ENCODE measurements at regions not wholly inside any gene's neighbourhood (a gene's known extent, or its start where the extent isn't known, plus 50 kb on each side); places are given as distances from the start of the nearest gene placed in this dataset.

GRCh38 chr10:117601716-117602115 is 59.2 kb downstream of the EMX2 start:
- TF ChIP-seq, protein P1, sequence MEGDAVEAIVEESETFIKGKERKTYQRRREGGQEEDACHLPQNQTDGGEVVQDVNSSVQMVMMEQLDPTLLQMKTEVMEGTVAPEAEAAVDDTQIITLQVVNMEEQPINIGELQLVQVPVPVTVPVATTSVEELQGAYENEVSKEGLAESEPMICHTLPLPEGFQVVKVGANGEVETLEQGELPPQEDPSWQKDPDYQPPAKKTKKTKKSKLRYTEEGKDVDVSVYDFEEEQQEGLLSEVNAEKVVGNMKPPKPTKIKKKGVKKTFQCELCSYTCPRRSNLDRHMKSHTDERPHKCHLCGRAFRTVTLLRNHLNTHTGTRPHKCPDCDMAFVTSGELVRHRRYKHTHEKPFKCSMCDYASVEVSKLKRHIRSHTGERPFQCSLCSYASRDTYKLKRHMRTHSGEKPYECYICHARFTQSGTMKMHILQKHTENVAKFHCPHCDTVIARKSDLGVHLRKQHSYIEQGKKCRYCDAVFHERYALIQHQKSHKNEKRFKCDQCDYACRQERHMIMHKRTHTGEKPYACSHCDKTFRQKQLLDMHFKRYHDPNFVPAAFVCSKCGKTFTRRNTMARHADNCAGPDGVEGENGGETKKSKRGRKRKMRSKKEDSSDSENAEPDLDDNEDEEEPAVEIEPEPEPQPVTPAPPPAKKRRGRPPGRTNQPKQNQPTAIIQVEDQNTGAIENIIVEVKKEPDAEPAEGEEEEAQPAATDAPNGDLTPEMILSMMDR (IDR thresholded peaks at IDR 0.05; ENCODE audit: insufficient read depth, low read depth, low read length, missing control alignments): no peak
- H3K4me3 ChIP-seq (ENCODE audit: low read depth, low read length): no peak overlapping the region
- no peak for DNase-seq (ENCODE audit: low read depth)

- no peak for DNase-seq (ENCODE audit: low read depth)
- TF ChIP-seq, protein P1 (IDR thresholded peaks at IDR 0.05; ENCODE audit: insufficient read depth, low read depth, low read length, missing control alignments): no peak
- no peak overlapping the region for H3K4me3 ChIP-seq (ENCODE audit: low read depth, low read length)
Measured at GRCh38 chr10:117603081-117603480, 60.5 kb downstream of the EMX2 start.

- TF ChIP-seq, protein P1 (IDR thresholded peaks at IDR 0.05; ENCODE audit: insufficient read depth, low read depth, low read length, missing control alignments): no peak
- no peak overlapping the region for H3K4me3 ChIP-seq (ENCODE audit: low read depth, low read length)
- DNase-seq (ENCODE audit: low read depth): no peak
Measured at GRCh38 chr10:117603726-117604125, 61.2 kb downstream of the EMX2 start.

- H3K4me3 ChIP-seq (ENCODE audit: low read depth, low read length): no peak overlapping the region
- TF ChIP-seq, protein P1 (IDR thresholded peaks at IDR 0.05; ENCODE audit: insufficient read depth, low read depth, low read length, missing control alignments): no peak
- DNase-seq (ENCODE audit: low read depth): peak; percentile 24
Measured at GRCh38 chr10:117609095-117609795, 66.7 kb downstream of the EMX2 start.

GRCh38 chr10:117609796-117610170 is 67.2 kb downstream of the EMX2 start:
- TF ChIP-seq, protein P1 (IDR thresholded peaks at IDR 0.05; ENCODE audit: insufficient read depth, low read depth, low read length, missing control alignments): no peak
- no peak for DNase-seq (ENCODE audit: low read depth)
- no peak overlapping the region for H3K4me3 ChIP-seq (ENCODE audit: low read depth, low read length)

DNA sequence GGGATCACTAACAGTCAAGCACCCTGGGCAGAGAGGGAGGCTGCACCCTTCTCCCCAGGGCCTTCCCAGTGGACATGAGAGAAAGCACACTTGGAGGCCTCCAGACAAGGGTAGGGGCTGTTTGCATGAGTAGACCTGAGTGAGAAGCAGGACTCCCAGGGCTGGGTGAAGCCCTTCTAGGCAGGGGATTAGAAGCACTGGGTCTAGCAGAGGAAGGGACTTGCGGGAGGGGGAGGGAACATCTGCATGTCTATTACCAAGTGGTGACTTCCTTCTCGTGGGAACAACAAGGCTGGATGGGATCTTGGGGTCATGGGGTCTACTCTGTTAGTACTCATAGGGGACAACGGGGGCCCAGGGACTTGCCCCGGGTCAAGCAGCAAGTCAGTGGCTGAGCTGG is 67.8 kb downstream of the EMX2 start:
- TF ChIP-seq, protein P1 (IDR thresholded peaks at IDR 0.05; ENCODE audit: insufficient read depth, low read depth, low read length, missing control alignments): no peak
- no peak for DNase-seq (ENCODE audit: low read depth)

DNA sequence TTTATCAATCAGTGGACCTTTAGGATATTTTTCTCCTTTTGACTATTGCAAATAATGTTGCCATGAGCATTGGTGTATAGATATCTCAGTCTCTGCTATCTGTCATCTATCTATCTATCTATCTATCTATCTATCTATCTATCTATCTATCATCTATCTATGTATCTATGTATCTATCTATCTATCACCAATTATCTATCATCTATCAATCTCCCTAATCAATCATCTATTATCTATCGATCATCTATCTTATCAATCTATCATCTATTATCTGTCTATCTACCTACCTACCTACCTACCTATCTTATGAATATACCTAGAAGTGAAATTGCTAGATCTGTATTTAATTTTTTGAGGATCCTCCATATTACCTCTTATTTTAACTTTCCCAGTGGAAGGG is 69.6 kb downstream of the EMX2 start:
- TF ChIP-seq, protein P1 (IDR thresholded peaks at IDR 0.05; ENCODE audit: insufficient read depth, low read depth, low read length, missing control alignments): no peak
- DNase-seq (ENCODE audit: low read depth): no peak
- no peak overlapping the region for H3K4me3 ChIP-seq (ENCODE audit: low read depth, low read length)

More for the DNA sequence above, 67.8 kb downstream of the EMX2 start:
- no peak overlapping the region for H3K4me3 ChIP-seq (ENCODE audit: low read depth, low read length)

Data from GM12865 (cell line).